ENCODE measurements at regions not wholly inside any gene's neighbourhood (a gene's known extent, or its start where the extent isn't known, plus 50 kb on each side); places are given as distances from the start of the nearest gene placed in this dataset.

- peak; percentile 40; the same call in 1 of the 2 replicates for TF ChIP-seq ZBTB40 (IDR thresholded peaks at IDR 0.05; ENCODE audit: borderline replicate concordance)
- no peak for TF ChIP-seq TARDBP (IDR thresholded peaks at IDR 0.05; ENCODE audit: borderline replicate concordance)
- TF ChIP-seq HDAC6 (IDR thresholded peaks at IDR 0.05; ENCODE audit: unreplicated experiment) = no peak
- no peak for TF ChIP-seq SREBF1 (IDR thresholded peaks at IDR 0.05; ENCODE audit: low read length)
- TF ChIP-seq RAD51 (IDR thresholded peaks at IDR 0.05) = peak; percentile 63
- TF ChIP-seq CTCF (IDR thresholded peaks at IDR 0.05 in 2 of 3, conservative IDR thresholded peaks at IDR 0.05 in 1 of 3; ENCODE audit: control insufficient read depth in 2 of 3, extremely low read depth in 1 of 3, insufficient read depth in 1 of 3, low read depth in 3 of 3, low read length in 3 of 3) = no peak
- TF ChIP-seq TCF12 (IDR thresholded peaks at IDR 0.05; ENCODE audit: low read depth, low read length) = no peak
- no peak for TF ChIP-seq ZBTB33 (IDR thresholded peaks at IDR 0.05)
- TF ChIP-seq CBX3 (IDR thresholded peaks at IDR 0.05; ENCODE audit: borderline replicate concordance, low read depth) = no peak
- no peak for TF ChIP-seq REST (IDR thresholded peaks at IDR 0.05; ENCODE audit: low read depth, low read length)
- TF ChIP-seq ZNF687 (IDR thresholded peaks at IDR 0.05) = no peak; the same call in 1 of the 2 replicates
- TF ChIP-seq ATF7 (IDR thresholded peaks at IDR 0.05; ENCODE audit: low read depth) = peak; percentile 94
- TF ChIP-seq NR2C2 (IDR thresholded peaks at IDR 0.05; ENCODE audit: borderline replicate concordance, control insufficient read depth, insufficient read length, low read depth) = no peak
These were observed 189.3 kb downstream of the NFKBIZ start (continued) for GRCh38 chr3:102038477-102039142.
